ACC112 (cell line): ENCODE measurements at regions not wholly inside any gene's neighbourhood (a gene's known extent, or its start where the extent isn't known, plus 50 kb on each side); places are given as distances from the start of the nearest gene placed in this dataset.
"Not testable (repeated sequence)": the region's sequence is repeated elsewhere in the genome, so short reads cannot be mapped to it uniquely, and the experiment has no call there.

ENCODE experiments used
- H2AFZ ChIP-seq: fragments of 200-600 bp; sonication (generic); one replicate; pipeline ENCODE4 v1.6.0; 2017; ENCODE audit warnings: antibody characterized with exemption, low read length; ENCODE audit not compliant: unreplicated experiment
- H3K27ac ChIP-seq: fragments of 200-600 bp; sonication (generic); 2 replicates; pipeline ENCODE4 v1.5.1; 2014; ENCODE audit warnings: low read depth, mild to moderate bottlenecking, antibody characterized with exemption, low read length, moderate library complexity
- H3K27me3 ChIP-seq: fragments of 200-600 bp; sonication (generic); 2 replicates; pipeline ENCODE4 v1.6.1; 2014; ENCODE audit warnings: mild to moderate bottlenecking, antibody characterized with exemption, low read length, moderate library complexity, mixed read lengths; ENCODE audit not compliant: insufficient read depth
- H3K36me3 ChIP-seq: fragments of 200-600 bp; sonication (generic); 2 replicates; pipeline ENCODE4 v1.6.1; 2016; ENCODE audit warnings: mild to moderate bottlenecking, antibody characterized with exemption, low read length, moderate library complexity, mixed read lengths; ENCODE audit not compliant: insufficient read depth
- H3K4me1 ChIP-seq: fragments of 200-600 bp; sonication (generic); one replicate; pipeline ENCODE4 v1.6.1; 2016; ENCODE audit warnings: low read length, mixed read lengths; ENCODE audit not compliant: insufficient read depth, unreplicated experiment, control insufficient read depth
- H3K4me3 ChIP-seq: fragments of 200-600 bp; sonication (generic); 2 replicates; pipeline ENCODE4 v1.5.1; 2014; ENCODE audit warnings: mild to moderate bottlenecking, low read depth, low read length
- H3K79me2 ChIP-seq: fragments of 200-600 bp; sonication (generic); one replicate; pipeline ENCODE4 v1.6.0; 2016; ENCODE audit warnings: low read length; ENCODE audit not compliant: control insufficient read depth, unreplicated experiment, insufficient read depth

- Histone ChIP-seq H3K27ac (no peak overlapping the region), H3K27me3 (no peaks in the 10 kb centered on the region), H3K36me3 (no peaks in the 10 kb centered on the region), H3K4me3 (no peak overlapping the region), H2AFZ (no peak overlapping the region), H3K79me2 (no peaks in the 10 kb centered on the region), H3K4me1 (no peaks in the 10 kb centered on the region)
Observed at GRCh38 chr9:75274781-75275180, 186.5 kb downstream of the OSTF1 start.

- Histone ChIP-seq H3K36me3 (no peaks in the 10 kb centered on the region), H3K4me1 (no peaks in the 10 kb centered on the region), H3K4me3 (no peak overlapping the region), H2AFZ (no peak overlapping the region), H3K27me3 (no peaks in the 10 kb centered on the region), H3K27ac (no peak overlapping the region), H3K79me2 (no peaks in the 10 kb centered on the region)
Observed at GRCh38 chr9:75282047-75282446, 193.7 kb downstream of the OSTF1 start.

- H2AFZ ChIP-seq = no peak overlapping the region
- no peaks in the 10 kb centered on the region for H3K4me1 ChIP-seq
- H3K4me3 ChIP-seq = no peak overlapping the region
- H3K79me2 ChIP-seq = no peaks in the 10 kb centered on the region
- H3K27ac ChIP-seq = no peak overlapping the region
- no peaks in the 10 kb centered on the region for H3K36me3 ChIP-seq
- no peaks in the 10 kb centered on the region for H3K27me3 ChIP-seq
Observed at GRCh38 chr9:75289332-75289731, 201.0 kb downstream of the OSTF1 start.

- no peak overlapping the region for H3K4me3 ChIP-seq
- no peak overlapping the region for H2AFZ ChIP-seq
- H3K79me2 ChIP-seq = no peaks in the 10 kb centered on the region
- no peaks in the 10 kb centered on the region for H3K36me3 ChIP-seq
- H3K4me1 ChIP-seq = no peaks in the 10 kb centered on the region
- no peak overlapping the region for H3K27ac ChIP-seq
- no peaks in the 10 kb centered on the region for H3K27me3 ChIP-seq
Observed at GRCh38 chr9:75299324-75299723, 211.0 kb downstream of the OSTF1 start.

DNA sequence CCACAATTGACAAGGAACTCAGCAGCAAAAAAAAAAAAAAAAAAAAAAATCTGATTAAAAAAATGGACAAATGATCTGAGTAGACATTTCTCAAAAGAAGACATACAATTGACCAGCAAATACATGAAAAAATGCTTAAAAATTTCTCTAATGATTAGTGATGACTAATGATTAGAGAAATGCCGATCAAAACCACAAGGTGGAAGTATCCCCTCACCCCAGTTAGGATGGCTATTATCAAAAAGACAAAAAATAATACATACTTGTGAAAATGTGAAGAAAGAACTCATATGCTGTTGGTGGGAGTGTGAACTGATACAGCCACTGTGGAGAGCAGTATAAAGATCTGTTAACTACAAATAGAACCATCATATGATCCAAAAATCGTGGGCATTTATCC, 245.3 kb downstream of the OSTF1 start:
- no peak overlapping the region for H3K27ac ChIP-seq
- H3K4me3 ChIP-seq = no peak overlapping the region
- no peak overlapping the region for H2AFZ ChIP-seq
- no peaks in the 10 kb centered on the region for H3K79me2 ChIP-seq
- no peaks in the 10 kb centered on the region for H3K4me1 ChIP-seq
- no peaks in the 10 kb centered on the region for H3K27me3 ChIP-seq
- H3K36me3 ChIP-seq = no peaks in the 10 kb centered on the region

DNA sequence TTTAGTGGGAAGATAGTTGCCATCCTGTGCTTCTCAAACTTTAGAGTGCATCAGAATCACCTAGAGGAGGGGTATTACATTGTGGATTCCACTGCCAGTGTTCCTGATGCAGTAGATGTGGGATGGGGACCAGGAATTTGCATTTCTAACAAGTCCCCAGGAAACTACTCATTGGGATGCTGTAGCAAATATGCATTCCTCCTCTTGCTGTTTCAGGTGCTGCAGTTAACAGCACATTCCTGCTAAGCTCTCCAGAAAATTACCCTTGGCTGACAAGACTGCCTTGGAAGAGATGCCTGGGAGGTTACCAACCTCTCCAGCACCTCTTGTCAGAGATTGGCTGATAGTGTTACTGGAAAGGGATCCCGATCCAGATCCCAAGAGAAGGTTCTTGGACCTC, 270.5 kb downstream of the OSTF1 start:
- H3K27me3 ChIP-seq = no peaks in the 10 kb centered on the region
- no peaks in the 10 kb centered on the region for H3K4me1 ChIP-seq
- no peak overlapping the region for H2AFZ ChIP-seq
- H3K27ac ChIP-seq = no peak overlapping the region
- no peak overlapping the region for H3K4me3 ChIP-seq
- no peaks in the 10 kb centered on the region for H3K36me3 ChIP-seq
- H3K79me2 ChIP-seq = no peaks in the 10 kb centered on the region

GRCh38 chr9:75359638-75360037, 271.3 kb downstream of the OSTF1 start:
- no peak overlapping the region for H3K27ac ChIP-seq
- H3K4me1 ChIP-seq = no peaks in the 10 kb centered on the region
- no peaks in the 10 kb centered on the region for H3K27me3 ChIP-seq
- no peaks in the 10 kb centered on the region for H3K36me3 ChIP-seq
- no peak overlapping the region for H2AFZ ChIP-seq
- no peaks in the 10 kb centered on the region for H3K79me2 ChIP-seq
- H3K4me3 ChIP-seq = no peak overlapping the region

- Histone ChIP-seq H3K79me2 (no peaks in the 10 kb centered on the region), H3K4me1 (no peaks in the 10 kb centered on the region), H3K27me3 (no peaks in the 10 kb centered on the region), H3K27ac (no peak overlapping the region), H3K36me3 (no peaks in the 10 kb centered on the region), H2AFZ (no peak overlapping the region), H3K4me3 (no peak overlapping the region)
Observed at GRCh38 chr9:75360252-75360651, 271.9 kb downstream of the OSTF1 start.

GRCh38 chr9:75362446-75362845, 274.1 kb downstream of the OSTF1 start:
- H3K36me3 ChIP-seq, H3K27ac ChIP-seq, H3K4me3 ChIP-seq, H3K4me1 ChIP-seq, H3K27me3 ChIP-seq, H3K79me2 ChIP-seq, H2AFZ ChIP-seq: not testable (repeated sequence)

- Histone ChIP-seq H3K4me3 (no peak overlapping the region), H3K79me2 (no peaks in the 10 kb centered on the region), H3K4me1 (no peaks in the 10 kb centered on the region), H3K27me3 (no peaks in the 10 kb centered on the region), H3K36me3 (no peaks in the 10 kb centered on the region), H2AFZ (no peak overlapping the region), H3K27ac (no peak overlapping the region)
Observed at GRCh38 chr9:75365196-75365595, 276.9 kb downstream of the OSTF1 start.

DNA sequence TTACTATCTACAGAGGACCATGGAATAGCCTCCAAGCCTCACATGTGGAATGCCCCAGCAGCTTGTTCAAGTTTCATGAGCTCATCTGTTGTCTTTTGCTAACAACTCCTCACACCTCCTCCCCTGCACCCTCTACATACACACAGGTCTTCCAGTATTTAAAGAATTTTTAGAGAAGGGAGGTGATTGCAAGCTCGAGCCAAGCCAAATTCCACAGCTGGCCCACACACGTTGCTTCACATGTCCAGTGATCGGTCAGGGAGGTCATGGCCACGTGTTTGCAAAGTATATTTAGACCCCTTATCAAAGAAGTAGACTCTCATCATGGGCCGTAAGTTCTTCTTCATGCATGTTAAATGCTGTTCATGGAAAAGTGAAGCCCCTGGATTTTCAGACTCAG, 281.7 kb downstream of the OSTF1 start:
- Histone ChIP-seq H3K27ac (no peak overlapping the region), H3K36me3 (no peaks in the 10 kb centered on the region), H3K79me2 (no peaks in the 10 kb centered on the region), H3K4me3 (no peak overlapping the region), H2AFZ (no peak overlapping the region), H3K4me1 (no peaks in the 10 kb centered on the region), H3K27me3 (no peaks in the 10 kb centered on the region)
